ACC112 (cell line): ENCODE measurements at regions not wholly inside any gene's neighbourhood (a gene's known extent, or its start where the extent isn't known, plus 50 kb on each side); places are given as distances from the start of the nearest gene placed in this dataset.
A peak's percentile ranks its signal among the peaks of the same experiment; 100 is the strongest.

Experiments
- H2AFZ ChIP-seq: fragments of 200-600 bp; sonication (generic); one replicate; pipeline ENCODE4 v1.6.0; 2017; ENCODE audit warnings: antibody characterized with exemption, low read length; ENCODE audit not compliant: unreplicated experiment
- H3K27ac ChIP-seq: fragments of 200-600 bp; sonication (generic); 2 replicates; pipeline ENCODE4 v1.5.1; 2014; ENCODE audit warnings: low read depth, mild to moderate bottlenecking, antibody characterized with exemption, low read length, moderate library complexity
- H3K27me3 ChIP-seq: fragments of 200-600 bp; sonication (generic); 2 replicates; pipeline ENCODE4 v1.6.1; 2014; ENCODE audit warnings: mild to moderate bottlenecking, antibody characterized with exemption, low read length, moderate library complexity, mixed read lengths; ENCODE audit not compliant: insufficient read depth
- H3K36me3 ChIP-seq: fragments of 200-600 bp; sonication (generic); 2 replicates; pipeline ENCODE4 v1.6.1; 2016; ENCODE audit warnings: mild to moderate bottlenecking, antibody characterized with exemption, low read length, moderate library complexity, mixed read lengths; ENCODE audit not compliant: insufficient read depth
- H3K4me1 ChIP-seq: fragments of 200-600 bp; sonication (generic); one replicate; pipeline ENCODE4 v1.6.1; 2016; ENCODE audit warnings: low read length, mixed read lengths; ENCODE audit not compliant: insufficient read depth, unreplicated experiment, control insufficient read depth
- H3K4me3 ChIP-seq: fragments of 200-600 bp; sonication (generic); 2 replicates; pipeline ENCODE4 v1.5.1; 2014; ENCODE audit warnings: mild to moderate bottlenecking, low read depth, low read length
- H3K79me2 ChIP-seq: fragments of 200-600 bp; sonication (generic); one replicate; pipeline ENCODE4 v1.6.0; 2016; ENCODE audit warnings: low read length; ENCODE audit not compliant: control insufficient read depth, unreplicated experiment, insufficient read depth

GRCh38 chr7:130906575-130906974 lies 172.6 kb upstream of the KLF14 start:
- H2AFZ ChIP-seq, result no peak overlapping the region
- H3K79me2 ChIP-seq, result peaks cover 93% of the 10 kb centered on the region
- H3K27ac ChIP-seq, result peak overlapping the region; percentile 100
- no peaks in the 10 kb centered on the region for H3K27me3 ChIP-seq
- peaks cover 31% of the 10 kb centered on the region for H3K36me3 ChIP-seq
- peaks cover 64% of the 10 kb centered on the region for H3K4me1 ChIP-seq
- peak overlapping the region; percentile 60 for H3K4me3 ChIP-seq

GRCh38 chr7:130907439-130907838 lies 173.4 kb upstream of the KLF14 start:
- Histone ChIP-seq H3K27me3 (no peaks in the 10 kb centered on the region), H3K79me2 (peaks cover 93% of the 10 kb centered on the region), H3K4me1 (peaks cover 56% of the 10 kb centered on the region), H3K4me3 (peak overlapping the region; percentile 54), H3K36me3 (peaks cover 39% of the 10 kb centered on the region), H2AFZ (no peak overlapping the region), H3K27ac (peak overlapping the region; percentile 100)

GRCh38 chr7:130908345-130909160 lies 174.5 kb upstream of the KLF14 start:
- H2AFZ ChIP-seq, result no peak overlapping the region
- H3K36me3 ChIP-seq, result peaks cover 32% of the 10 kb centered on the region
- H3K27me3 ChIP-seq, result no peaks in the 10 kb centered on the region
- peak overlapping the region; percentile 99 for H3K27ac ChIP-seq
- peaks cover 87% of the 10 kb centered on the region for H3K79me2 ChIP-seq
- H3K4me3 ChIP-seq, result peak overlapping the region; percentile 94
- peaks cover 45% of the 10 kb centered on the region for H3K4me1 ChIP-seq

GRCh38 chr7:130909161-130909836 lies 175.3 kb upstream of the KLF14 start:
- Histone ChIP-seq H3K27me3 (no peaks in the 10 kb centered on the region), H3K4me1 (peaks cover 44% of the 10 kb centered on the region), H2AFZ (no peak overlapping the region), H3K36me3 (peaks cover 32% of the 10 kb centered on the region), H3K4me3 (peak overlapping the region; percentile 94), H3K79me2 (peaks cover 86% of the 10 kb centered on the region), H3K27ac (peak overlapping the region; percentile 99)

- Histone ChIP-seq H3K79me2 (peaks cover 87% of the 10 kb centered on the region), H3K4me3 (peak overlapping the region; percentile 94)
Observed at GRCh38 chr7:130909881-130910672, 176.1 kb upstream of the KLF14 start.

GRCh38 chr7:130910949-130911944 lies 177.2 kb upstream of the KLF14 start:
- Histone ChIP-seq H3K4me3 (peak overlapping the region; percentile 94), H2AFZ (no peak overlapping the region), H3K79me2 (peaks cover 87% of the 10 kb centered on the region), H3K36me3 (peaks cover 28% of the 10 kb centered on the region), H3K4me1 (peaks cover 44% of the 10 kb centered on the region), H3K27me3 (no peaks in the 10 kb centered on the region), H3K27ac (peak overlapping the region; percentile 99)

More at GRCh38 chr7:130909881-130910672, 176.1 kb upstream of the KLF14 start:
- Histone ChIP-seq H2AFZ (no peak overlapping the region), H3K36me3 (peaks cover 32% of the 10 kb centered on the region), H3K27me3 (no peaks in the 10 kb centered on the region), H3K27ac (peak overlapping the region; percentile 99), H3K4me1 (peaks cover 44% of the 10 kb centered on the region)

- H3K4me3 ChIP-seq, result peak overlapping the region; percentile 94
- peaks cover 83% of the 10 kb centered on the region for H3K79me2 ChIP-seq
- no peak overlapping the region for H2AFZ ChIP-seq
- no peaks in the 10 kb centered on the region for H3K27me3 ChIP-seq
- H3K4me1 ChIP-seq, result peaks cover 49% of the 10 kb centered on the region
- H3K27ac ChIP-seq, result peak overlapping the region; percentile 99
- H3K36me3 ChIP-seq, result peaks cover 26% of the 10 kb centered on the region
Observed at GRCh38 chr7:130912082-130912861, 178.3 kb upstream of the KLF14 start.

GRCh38 chr7:130912862-130913638 lies 179.0 kb upstream of the KLF14 start:
- Histone ChIP-seq H3K27ac (peak overlapping the region; percentile 99), H3K4me3 (peak overlapping the region; percentile 94)

More at GRCh38 chr7:130912862-130913638, 179.0 kb upstream of the KLF14 start:
- Histone ChIP-seq H2AFZ (no peak overlapping the region), H3K79me2 (peaks cover 84% of the 10 kb centered on the region), H3K27me3 (no peaks in the 10 kb centered on the region), H3K36me3 (peaks cover 26% of the 10 kb centered on the region), H3K4me1 (peaks cover 56% of the 10 kb centered on the region)
